HepG2 (cell line): ENCODE measurements at regions not wholly inside any gene's neighbourhood (a gene's known extent, or its start where the extent isn't known, plus 50 kb on each side); places are given as distances from the start of the nearest gene placed in this dataset.
A peak's percentile ranks its signal among the peaks of the same experiment; 100 is the strongest.

Experiments used
- ASH2L ChIP-seq: fragments of 300-600, 200-600 bp; sonication (generic); IDR thresholded peaks from 2 replicates; pipeline ENCODE4 v1.7.0; 2017; ENCODE audit warnings: low read depth, mild to moderate bottlenecking, moderate library complexity, mixed read lengths, low read length; ENCODE audit not compliant: insufficient read length
- BORCS8-MEF2B ChIP-seq: sonication (generic); formaldehyde crosslinking; IDR thresholded peaks from 2 replicates; pipeline ENCODE4 v1.8.0; 2022; ENCODE audit warnings: mild to moderate bottlenecking, missing genetic modification reagents
- ETV5 ChIP-seq: IDR thresholded peaks from 2 replicates; pipeline ENCODE4 v1.6.1; 2018; ENCODE audit warnings: missing biosample characterization, missing genetic modification reagents, inconsistent platforms, borderline replicate concordance
- FOXP1 ChIP-seq, 2 experiments: fragments of 450-650 bp in 1 of 2; IDR thresholded peaks; 2 replicates each; pipeline ENCODE4 v1.6.1; 2017 to 2018; ENCODE audit warnings: antibody characterized with exemption in 1 of 2
- GATAD2A ChIP-seq: IDR thresholded peaks from 2 replicates; pipeline ENCODE4 v1.6.1; 2016
- GFI1 ChIP-seq: sonication (generic); formaldehyde crosslinking; IDR thresholded peaks from 2 replicates; pipeline ENCODE4 v1.5.0; 2020; ENCODE audit warnings: missing genetic modification reagents, mild to moderate bottlenecking, borderline replicate concordance
- HDAC2 ChIP-seq: sonication (generic); formaldehyde crosslinking; IDR thresholded peaks from 2 replicates; pipeline ENCODE4 v1.4.0; 2020; ENCODE audit warnings: missing genetic modification reagents
- HMG20A ChIP-seq: IDR thresholded peaks from 2 replicates; pipeline ENCODE4 v1.6.1; 2016; ENCODE audit warnings: borderline replicate concordance
- HMGA1 ChIP-seq: sonication (generic); formaldehyde crosslinking; conservative IDR thresholded peaks from 2 replicates; pipeline ENCODE4 v1.4.0; 2020; ENCODE audit warnings: missing genetic modification reagents
- HNF4G ChIP-seq, 2 experiments: sonication (generic) in 1 of 2; formaldehyde crosslinking in 1 of 2; IDR thresholded peaks; 2 replicates each; pipeline versions ENCODE4 v1.4.0 to v1.6.1; 2011 to 2020; ENCODE audit warnings: borderline replicate concordance in 2 of 2, low read depth in 2 of 2, mild to moderate bottlenecking in 2 of 2, low read length in 1 of 2, missing genetic modification reagents in 1 of 2, moderate library complexity in 1 of 2
- HOXA3 ChIP-seq: sonication (generic); formaldehyde crosslinking; IDR thresholded peaks from 2 replicates; pipeline ENCODE4 v1.5.0; 2020; ENCODE audit warnings: missing genetic modification reagents
- ISL2 ChIP-seq: sonication (generic); formaldehyde crosslinking; IDR thresholded peaks from 2 replicates; pipeline ENCODE4 v1.5.0; 2020; ENCODE audit warnings: missing genetic modification reagents
- MAFK ChIP-seq, 2 experiments: IDR thresholded peaks in 1 of 2; conservative IDR thresholded peaks in 1 of 2; 2 replicates each; pipeline ENCODE4 v1.6.1; 2011; ENCODE audit warnings: improper control_type of control experiment in 2 of 2, low read length in 2 of 2
- MIER2 ChIP-seq: IDR thresholded peaks from 2 replicates; pipeline ENCODE4 v1.6.1; 2016; ENCODE audit warnings: missing biosample characterization, missing genetic modification reagents
- MYC ChIP-seq: sonication (generic); formaldehyde crosslinking; IDR thresholded peaks from 2 replicates; pipeline ENCODE4 v1.9.0; 2021; ENCODE audit warnings: missing genetic modification reagents, borderline replicate concordance
- NCOA2 ChIP-seq: sonication (generic); formaldehyde crosslinking; IDR thresholded peaks from 2 replicates; pipeline ENCODE4 v1.8.0; 2022; ENCODE audit warnings: inconsistent platforms
- PAWR ChIP-seq: sonication (generic); formaldehyde crosslinking; IDR thresholded peaks from 2 replicates; pipeline ENCODE4 v1.4.0; 2020; ENCODE audit warnings: missing genetic modification reagents, mild to moderate bottlenecking, borderline replicate concordance
- PHF21A ChIP-seq: sonication (generic); formaldehyde crosslinking; IDR thresholded peaks from 2 replicates; pipeline ENCODE4 v1.5.0; 2020; ENCODE audit warnings: mild to moderate bottlenecking, missing genetic modification reagents
- PHF5A ChIP-seq: IDR thresholded peaks from one replicate; pipeline ENCODE4 v1.6.1; 2018; ENCODE audit warnings: low read depth, missing genetic modification reagents; ENCODE audit not compliant: unreplicated experiment
- SIX4 ChIP-seq: sonication (generic); formaldehyde crosslinking; IDR thresholded peaks from 2 replicates; pipeline ENCODE4 v1.4.0; 2020; ENCODE audit warnings: missing genetic modification reagents
- SP5 ChIP-seq: IDR thresholded peaks from 2 replicates; pipeline ENCODE4 v1.6.1; 2016; ENCODE audit warnings: low read depth, borderline replicate concordance
- SRF ChIP-seq: IDR thresholded peaks from 2 replicates; pipeline ENCODE4 v1.6.1; 2011; ENCODE audit warnings: mild to moderate bottlenecking, low read depth, low read length, moderate library complexity
- TEAD3 ChIP-seq: optimal IDR thresholded peaks from 2 replicates; pipeline ENCODE3; 2016; ENCODE audit warnings: borderline replicate concordance
- THAP11 ChIP-seq: IDR thresholded peaks from 2 replicates; pipeline ENCODE4 v1.6.1; 2016; ENCODE audit warnings: missing biosample characterization, missing genetic modification reagents
- ZBTB37 ChIP-seq: sonication (generic); formaldehyde crosslinking; IDR thresholded peaks from 2 replicates; pipeline ENCODE4 v1.4.0; 2020; ENCODE audit warnings: mild to moderate bottlenecking, missing genetic modification reagents
- ZBTB38 ChIP-seq: sonication (generic); formaldehyde crosslinking; IDR thresholded peaks from 2 replicates; pipeline ENCODE4 v1.5.1; 2020; ENCODE audit warnings: mild to moderate bottlenecking, missing genetic modification reagents
- ZFP37 ChIP-seq: sonication (generic); formaldehyde crosslinking; IDR thresholded peaks from 2 replicates; pipeline ENCODE4 v1.4.0; 2020; ENCODE audit warnings: missing genetic modification reagents, borderline replicate concordance
- ZKSCAN8 ChIP-seq: IDR thresholded peaks from 2 replicates; pipeline ENCODE4 v1.6.1; 2016; ENCODE audit warnings: borderline replicate concordance, missing genetic modification reagents, missing compliant biosample characterization
- ZNF224 ChIP-seq: sonication (generic); formaldehyde crosslinking; IDR thresholded peaks from 2 replicates; pipeline ENCODE4 v1.5.0; 2020; ENCODE audit warnings: mild to moderate bottlenecking, missing genetic modification reagents
- ZNF331 ChIP-seq: sonication (generic); formaldehyde crosslinking; IDR thresholded peaks from 2 replicates; pipeline ENCODE4 v1.4.0; 2020; ENCODE audit warnings: missing genetic modification reagents
- ZNF33B ChIP-seq: sonication (generic); formaldehyde crosslinking; IDR thresholded peaks from 2 replicates; pipeline ENCODE4 v1.5.1; 2020; ENCODE audit warnings: mild to moderate bottlenecking, missing genetic modification reagents
- TF ChIP-seq, protein P1 (sequence below): IDR thresholded peaks from 2 replicates; pipeline ENCODE4 v1.6.1; 2016

DNA sequence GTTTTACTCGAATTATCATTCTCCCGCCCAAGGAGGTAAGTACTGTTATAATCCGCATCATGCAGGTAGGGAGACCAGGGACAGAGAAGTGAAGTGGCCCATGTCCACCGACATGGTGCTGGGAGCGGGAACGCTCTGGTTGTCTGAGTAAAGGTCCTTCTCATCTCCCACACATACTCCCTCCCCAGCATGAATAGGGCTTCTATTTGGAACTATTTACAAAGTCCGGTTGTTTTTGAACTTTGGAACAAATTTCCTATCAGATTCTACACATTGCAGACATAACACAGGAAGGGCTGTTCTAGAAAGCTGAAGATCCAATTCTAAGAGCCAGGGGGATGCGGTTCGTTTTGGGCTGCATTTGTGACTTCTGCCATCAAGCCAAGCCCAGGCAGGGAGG lies 94.8 kb upstream of the TLE3 start (continued):
- no peak for TF ChIP-seq SRF
- TF ChIP-seq MIER2 (CRISPR knock-in tag) = 0 out of 2 replicates have a peak, but pooled peaks have one; percentile 16
- peak; percentile 73 for TF ChIP-seq ASH2L
- TF ChIP-seq SP5 (CRISPR knock-in tag) = 0 out of 2 replicates have a peak, but pooled peaks have one; percentile 21
- peak; percentile 57; the same call in 1 of the 2 replicates for TF ChIP-seq ETV5 (CRISPR knock-in tag)
- peak; percentile 64 for TF ChIP-seq HDAC2
- no peak for TF ChIP-seq FOXP1 (IDR thresholded peaks at IDR 0.05)
- TF ChIP-seq FOXP1 (CRISPR knock-in tag; IDR thresholded peaks at IDR 0.05) = peak; percentile 33; the same call in 1 of the 2 replicates
- peak; percentile 78; the same call in 1 of the 2 replicates for TF ChIP-seq PHF21A (CRISPR knock-in tag)
- TF ChIP-seq HMG20A (CRISPR knock-in tag) = peak; percentile 40; the same call in 1 of the 2 replicates
- peak; percentile 76 for TF ChIP-seq GATAD2A (CRISPR knock-in tag)
- TF ChIP-seq MYC (CRISPR knock-in tag) = no peak
- TF ChIP-seq ZKSCAN8 = peak; percentile 79; the same call in 1 of the 2 replicates
- 0 out of 2 replicates have a peak, but pooled peaks have one; percentile 10 for TF ChIP-seq THAP11 (CRISPR knock-in tag)
- TF ChIP-seq ZNF331 (CRISPR knock-in tag) = peak; percentile 44; the same call in 1 of the 2 replicates
- no peak for TF ChIP-seq PAWR (CRISPR knock-in tag)
- TF ChIP-seq ZFP37 (CRISPR knock-in tag) = no peak
- peak; percentile 59 for TF ChIP-seq TEAD3 (CRISPR knock-in tag)
- TF ChIP-seq MAFK (conservative IDR thresholded peaks at IDR 0.05 in 1 of 2, IDR thresholded peaks at IDR 0.05 in 1 of 2; ENCODE audit: low read length in 2 of 2) = no peak
- no peak for TF ChIP-seq HMGA1 (CRISPR knock-in tag)
- peak; percentile 20 for TF ChIP-seq PHF5A (CRISPR knock-in tag)
- peak; percentile 74 for TF ChIP-seq NCOA2 (CRISPR knock-in tag)
- TF ChIP-seq GFI1 (CRISPR knock-in tag) = peak; percentile 34; the same call in 1 of the 2 replicates
- TF ChIP-seq HOXA3 (CRISPR knock-in tag) = peak; percentile 38; the same call in 1 of the 2 replicates
- TF ChIP-seq ZBTB37 (CRISPR knock-in tag) = no peak
- no peak for TF ChIP-seq ZBTB38
- TF ChIP-seq ISL2 = peak; percentile 37; the same call in 1 of the 2 replicates
- TF ChIP-seq, protein P1, sequence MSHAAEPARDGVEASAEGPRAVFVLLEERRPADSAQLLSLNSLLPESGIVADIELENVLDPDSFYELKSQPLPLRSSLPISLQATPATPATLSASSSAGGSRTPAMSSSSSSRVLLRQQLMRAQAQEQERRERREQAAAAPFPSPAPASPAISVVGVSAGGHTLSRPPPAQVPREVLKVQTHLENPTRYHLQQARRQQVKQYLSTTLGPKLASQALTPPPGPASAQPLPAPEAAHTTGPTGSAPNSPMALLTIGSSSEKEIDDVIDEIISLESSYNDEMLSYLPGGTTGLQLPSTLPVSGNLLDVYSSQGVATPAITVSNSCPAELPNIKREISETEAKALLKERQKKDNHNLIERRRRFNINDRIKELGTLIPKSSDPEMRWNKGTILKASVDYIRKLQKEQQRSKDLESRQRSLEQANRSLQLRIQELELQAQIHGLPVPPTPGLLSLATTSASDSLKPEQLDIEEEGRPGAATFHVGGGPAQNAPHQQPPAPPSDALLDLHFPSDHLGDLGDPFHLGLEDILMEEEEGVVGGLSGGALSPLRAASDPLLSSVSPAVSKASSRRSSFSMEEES = 0 out of 2 replicates have a peak, but pooled peaks have one; percentile 31
- peak; percentile 75 for TF ChIP-seq HNF4G (IDR thresholded peaks at IDR 0.05; ENCODE audit: borderline replicate concordance, low read depth, low read length)
- TF ChIP-seq HNF4G (CRISPR knock-in tag; IDR thresholded peaks at IDR 0.05; ENCODE audit: borderline replicate concordance, low read depth) = peak; percentile 47; the same call in 1 of the 2 replicates
- peak; percentile 17; the same call in 1 of the 2 replicates for TF ChIP-seq SIX4 (CRISPR knock-in tag)
- TF ChIP-seq ZNF224 (CRISPR knock-in tag) = 0 out of 2 replicates have a peak, but pooled peaks have one; percentile 65
- TF ChIP-seq ZNF33B (CRISPR knock-in tag) = no peak
- TF ChIP-seq BORCS8-MEF2B (CRISPR knock-in tag) = no peak
